GM19452 (cell line): ENCODE measurements at regions not wholly inside any gene's neighbourhood (a gene's known extent, or its start where the extent isn't known, plus 50 kb on each side); places are given as distances from the start of the nearest gene placed in this dataset.
"Not testable (repeated sequence)": the region's sequence is repeated elsewhere in the genome, so short reads cannot be mapped to it uniquely, and the experiment has no call there.

Source experiments
- ATAC-seq: cut with Tn5 transposase; IDR thresholded peaks from one replicate; pipeline ENCODE4 v1.9.1; 2021; ENCODE audit not compliant: unreplicated experiment

DNA sequence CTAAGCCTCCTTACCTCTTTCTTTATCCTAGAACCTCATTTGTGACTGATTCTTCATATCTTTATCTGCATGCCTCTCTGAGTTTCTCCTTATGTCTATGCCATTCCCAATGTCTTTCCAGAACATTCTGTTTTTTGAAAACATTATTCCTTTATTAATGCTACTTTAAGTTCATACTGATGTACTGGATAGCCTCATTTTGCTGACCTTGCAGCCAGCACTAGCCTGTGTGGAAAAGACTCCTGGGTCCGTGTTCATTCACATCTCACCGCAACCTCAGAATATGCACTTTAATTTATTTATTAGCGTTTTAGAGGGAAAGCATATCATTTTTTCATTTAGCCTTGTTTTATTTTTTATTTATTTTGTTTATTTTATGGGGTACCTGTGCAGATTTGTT, 208.1 kb upstream of the NPVF start:
- ATAC-seq = no peak

GRCh38 chr7:25437308-25437707, 209.0 kb upstream of the NPVF start:
- no peak for ATAC-seq

DNA sequence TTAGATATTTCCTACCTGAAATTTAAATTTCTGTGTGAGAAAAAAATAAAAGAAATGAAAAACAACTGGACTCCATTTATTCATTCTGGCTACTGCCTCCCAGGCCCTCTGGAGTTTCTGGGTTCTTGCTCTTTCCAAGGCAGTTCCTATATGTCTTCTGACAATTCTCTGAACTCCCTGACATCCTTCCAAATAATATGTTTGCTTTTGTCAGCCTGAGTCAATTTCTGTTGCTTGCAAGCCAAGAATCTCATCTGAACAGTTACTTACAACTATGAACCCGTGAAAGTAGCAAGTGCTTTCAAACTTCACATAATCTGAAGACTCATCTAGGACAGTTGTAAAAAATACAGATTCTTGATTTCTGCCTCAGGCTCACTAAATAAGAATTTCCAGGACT, 216.7 kb upstream of the NPVF start:
- ATAC-seq = no peak

DNA sequence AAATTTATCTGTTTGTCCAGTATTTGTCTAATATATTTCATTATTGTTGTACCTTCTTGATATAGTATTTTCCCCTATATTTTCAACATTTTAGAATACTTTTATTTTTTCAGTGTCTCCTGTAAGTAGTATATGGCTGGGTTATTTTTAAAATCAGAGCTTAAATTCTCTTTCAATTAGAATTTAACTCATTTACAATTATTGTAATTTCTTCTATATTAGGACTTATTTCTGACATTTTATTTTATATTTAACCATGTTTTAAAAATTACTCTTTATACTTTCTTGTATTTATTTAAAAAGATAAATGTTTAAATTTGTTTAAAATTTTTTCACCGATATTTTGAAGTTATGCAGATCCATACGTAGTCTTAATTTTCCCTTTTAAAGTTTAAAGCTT, 220.0 kb upstream of the NPVF start:
- ATAC-seq = no peak

DNA sequence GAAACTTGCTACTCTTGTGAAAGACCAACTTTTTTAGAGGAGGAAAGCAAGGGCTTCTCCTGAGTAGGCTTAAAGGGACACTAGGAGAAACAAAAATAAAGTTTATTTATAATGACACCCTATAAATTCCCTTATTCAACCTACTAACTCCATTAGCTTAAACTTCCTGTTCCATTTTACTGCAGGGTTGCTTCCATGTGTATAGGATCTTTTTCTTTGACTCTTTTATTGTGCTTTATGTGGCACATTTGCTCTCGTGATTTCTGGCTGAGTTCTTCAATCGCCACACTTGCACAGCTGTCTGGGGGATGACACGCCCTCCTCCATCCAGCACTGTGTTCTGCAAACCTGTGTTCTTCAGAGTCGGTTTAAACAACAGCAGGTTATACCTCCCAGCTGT, 225.7 kb upstream of the NPVF start:
- ATAC-seq = no peak

DNA sequence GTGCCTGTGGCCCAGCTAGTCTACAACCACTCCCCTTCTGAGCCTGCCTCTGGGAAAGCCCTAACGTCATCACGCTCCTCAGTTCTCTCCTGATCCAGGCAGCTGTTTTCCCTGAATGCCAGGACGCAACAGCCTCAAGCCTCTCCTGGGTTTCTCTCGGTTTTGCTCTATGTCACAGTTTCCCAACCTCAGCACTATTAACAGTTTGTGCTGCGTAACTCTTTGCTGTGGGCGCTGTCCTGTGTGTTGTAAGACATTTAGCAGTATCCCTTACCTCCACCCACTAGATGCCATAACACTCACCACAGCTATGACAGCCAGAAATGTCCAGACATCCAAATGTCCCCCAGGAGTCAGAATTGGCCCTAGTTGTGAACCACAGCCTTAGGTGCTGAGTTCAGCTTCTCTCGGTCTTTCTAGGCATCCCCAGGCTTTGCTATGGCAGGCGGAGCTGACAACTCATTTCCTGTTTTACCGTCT, 226.3 kb upstream of the NPVF start:
- no peak for ATAC-seq

DNA sequence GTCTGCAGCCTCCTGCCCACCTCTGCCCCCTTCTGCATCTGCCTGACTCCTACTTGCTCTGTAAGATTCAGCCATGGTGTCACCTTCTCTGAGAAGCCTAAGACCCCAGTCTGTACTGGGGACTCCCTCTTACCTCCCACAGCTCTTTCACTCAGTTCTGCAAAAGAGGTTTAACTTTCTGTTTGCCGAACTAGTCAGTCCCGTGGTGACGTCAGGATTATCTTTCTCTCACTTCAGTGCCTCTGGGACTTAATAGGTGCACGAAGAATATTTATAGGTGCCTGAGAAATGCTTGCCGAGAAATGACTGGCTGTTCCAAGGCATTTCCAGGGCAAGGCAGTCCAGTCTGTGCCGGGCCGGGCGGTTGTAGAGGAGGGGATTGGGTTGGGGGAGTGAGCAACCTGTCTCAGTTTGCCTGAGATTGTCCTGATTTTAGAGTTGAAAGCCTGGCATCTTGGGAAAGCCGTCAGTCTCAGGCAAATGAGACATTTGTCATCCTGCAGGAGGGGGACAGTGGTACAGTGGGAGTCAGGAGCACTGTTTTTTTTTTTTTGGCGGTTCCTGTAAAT, 227.5 kb upstream of the NPVF start:
- ATAC-seq = no peak

GRCh38 chr7:25456467-25457171, 228.3 kb upstream of the NPVF start:
- no peak for ATAC-seq

GRCh38 chr7:25459057-25459456, 230.8 kb upstream of the NPVF start:
- no peak for ATAC-seq

- no peak for ATAC-seq
These were observed 232.1 kb upstream of the NPVF start for GRCh38 chr7:25460433-25460832.

GRCh38 chr7:25469669-25470068, 241.4 kb upstream of the NPVF start:
- ATAC-seq = no peak

DNA sequence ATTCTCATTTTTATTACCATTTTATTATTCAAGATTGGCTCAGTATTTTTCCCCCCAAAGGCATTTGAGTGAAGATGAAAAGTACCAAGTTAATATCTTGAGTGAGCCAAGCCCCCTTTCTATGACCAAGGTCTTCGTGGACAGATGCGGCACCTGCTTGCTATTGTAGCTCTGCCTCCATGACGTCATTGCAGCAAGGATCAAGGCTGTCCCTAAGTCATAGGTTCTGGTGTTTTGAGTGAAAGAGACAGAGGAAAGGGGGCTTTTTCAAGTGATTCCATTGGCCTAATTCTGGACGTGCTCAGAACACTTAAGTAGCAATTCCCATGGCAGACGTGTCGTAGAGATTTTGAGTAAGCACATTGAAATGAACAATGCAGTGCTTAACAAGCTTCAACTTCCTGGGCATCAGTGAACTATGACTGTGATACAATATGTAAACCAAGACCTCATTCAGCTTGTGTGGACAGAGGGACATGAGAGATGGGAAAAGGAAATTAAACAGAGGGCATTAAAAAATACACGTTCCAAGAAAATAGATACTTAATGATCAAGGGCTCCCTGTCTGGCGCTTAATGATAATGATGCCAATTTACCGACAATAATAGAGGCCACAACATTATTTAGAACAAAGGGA, 248.7 kb upstream of the NPVF start:
- no peak for ATAC-seq

DNA sequence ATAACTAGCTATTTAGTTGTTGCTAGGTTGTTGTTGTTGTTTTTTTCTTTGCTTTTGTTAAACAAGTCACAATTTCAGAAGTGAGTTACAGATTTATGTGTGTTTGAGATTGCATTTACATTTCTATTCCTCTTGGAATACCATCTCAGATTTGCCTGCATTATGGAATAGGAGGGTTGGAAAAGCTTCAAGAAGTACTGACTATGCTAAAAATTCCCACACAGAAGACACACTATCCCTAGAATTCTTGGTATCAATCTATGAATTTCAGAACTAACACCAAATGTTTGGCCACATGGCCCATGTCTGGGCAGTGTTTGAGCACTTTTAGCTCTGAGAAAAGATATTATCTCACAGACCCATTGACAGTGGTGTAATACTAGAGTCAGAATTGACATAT, 249.9 kb upstream of the NPVF start:
- not testable (repeated sequence) for ATAC-seq

GRCh38 chr7:25478925-25479324, 250.6 kb upstream of the NPVF start:
- no peak for ATAC-seq

GRCh38 chr7:25481891-25482290, 253.6 kb upstream of the NPVF start:
- ATAC-seq = no peak

- ATAC-seq = no peak
These were observed 254.3 kb upstream of the NPVF start for GRCh38 chr7:25482631-25483030.

DNA sequence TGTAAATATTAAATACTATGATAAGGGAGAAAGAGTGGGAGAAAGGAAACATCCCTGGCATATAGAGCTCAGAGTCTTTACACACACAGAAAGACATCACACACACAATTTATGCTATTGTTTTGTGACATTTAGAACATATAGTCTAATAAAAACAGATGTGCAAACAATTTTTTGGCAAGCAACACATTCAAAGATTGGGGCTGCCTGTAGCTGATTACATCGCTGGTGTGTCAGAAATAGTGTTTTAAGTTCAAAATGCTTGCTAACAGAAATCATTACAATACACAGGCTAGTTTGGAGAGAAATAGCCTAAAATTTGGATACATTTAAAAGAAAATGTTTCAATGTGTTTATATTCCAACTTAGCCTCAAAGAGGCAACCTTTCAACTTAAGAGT, 256.7 kb upstream of the NPVF start:
- ATAC-seq = no peak

- no peak for ATAC-seq
These were observed 258.4 kb upstream of the NPVF start for GRCh38 chr7:25486656-25487055.

- ATAC-seq = no peak
These were observed 265.6 kb upstream of the NPVF start for GRCh38 chr7:25493805-25494366.

DNA sequence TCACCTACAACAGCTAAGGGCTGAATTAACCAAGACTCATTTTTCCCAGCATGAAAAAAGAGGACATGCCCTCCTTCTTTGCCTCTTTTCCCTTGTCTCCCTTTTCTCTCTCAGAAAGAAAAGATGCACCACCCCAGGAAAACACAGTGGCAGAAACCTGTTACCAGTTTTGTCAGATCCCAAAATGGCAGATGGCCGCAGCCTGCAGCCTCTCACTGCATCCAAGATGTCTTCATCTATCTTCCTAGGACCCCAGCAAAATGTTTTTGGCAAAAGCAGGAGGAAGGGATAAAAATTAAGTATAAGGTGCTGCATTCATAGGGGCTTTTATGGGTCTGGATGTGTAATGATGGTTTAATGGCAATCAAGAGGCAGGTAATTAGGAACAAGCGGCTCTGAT, 266.6 kb upstream of the NPVF start:
- no peak for ATAC-seq

- ATAC-seq = no peak
These were observed 267.3 kb upstream of the NPVF start for GRCh38 chr7:25495342-25496250.
